Endothelial cell of umbilical vein (primary cell): ENCODE measurements at regions not wholly inside any gene's neighbourhood (a gene's known extent, or its start where the extent isn't known, plus 50 kb on each side); places are given as distances from the start of the nearest gene placed in this dataset.

ENCODE experiments used
- BruUV-seq: library from RNA; stranded (reverse); fragments of 400-500 nt; replicated peaks from 2 replicates; lab custom pipeline; 2021; lab: Mats Ljungman, UMichigan
- CTCF ChIA-PET: fragments of 300-600, 350-600 bp; sonication (Branson Sonifier 250); formaldehyde crosslinking; loops from one replicate; lab custom pipeline; 2021; ENCODE audit warnings: antibody characterized with exemption, inconsistent platforms; lab: Charles Lee
- POLR2A ChIA-PET: fragments of 300-600, 350-600 bp; sonication (Branson Sonifier 250); formaldehyde crosslinking; loops from one replicate; lab custom pipeline; 2021; ENCODE audit warnings: antibody characterized with exemption, inconsistent platforms; lab: Charles Lee
- DNase-seq: peaks from one replicate; pipeline ENCODE4 v3.0.0-alpha.2; 2011; ENCODE audit warnings: low read depth, low spot score
- FAIRE-seq: peaks from 2 replicates; lab custom pipeline; 2011; peaks lifted over from hg19 to GRCh38; lab: Jason Lieb, UNC
- H2AFZ ChIP-seq: 2 replicates; pipeline ENCODE4 v1.6.0; 2012; ENCODE audit warnings: low read depth, low read length, control low read depth, inconsistent platforms
- H3K27ac ChIP-seq: 2 replicates; pipeline ENCODE4 v1.5.1; 2011; ENCODE audit warnings: low read depth, mild to moderate bottlenecking, control low read depth, low read length, moderate library complexity; ENCODE audit not compliant: insufficient read depth
- H3K27me3 ChIP-seq, 2 experiments: 2 replicates each; pipeline versions ENCODE4 v1.6.0 to v1.6.1; 2011; ENCODE audit warnings: low read length in 2 of 2, mixed read lengths in 1 of 2; ENCODE audit not compliant: control insufficient read depth in 2 of 2, insufficient read depth in 2 of 2
- H3K36me3 ChIP-seq, 2 experiments: 2 replicates in 1 of 2; 3 replicates in 1 of 2; pipeline ENCODE4 v1.5.1; 2011; ENCODE audit warnings: low read length in 2 of 2, mild to moderate bottlenecking in 1 of 2, moderate library complexity in 1 of 2; ENCODE audit not compliant: control insufficient read depth in 2 of 2, insufficient read depth in 2 of 2; ENCODE audit errors: extremely low read depth in 1 of 2
- H3K4me1 ChIP-seq: 3 replicates; pipeline ENCODE4 v1.5.1; 2011; ENCODE audit warnings: mild to moderate bottlenecking, low read length; ENCODE audit not compliant: control insufficient read depth, insufficient read depth; ENCODE audit errors: extremely low read depth
- H3K4me2 ChIP-seq: 2 replicates; pipeline ENCODE4 v1.6.1; 2011; ENCODE audit warnings: low read length, control low read depth, mixed read lengths; ENCODE audit not compliant: insufficient read depth
- H3K4me3 ChIP-seq, 3 experiments: fragments of 200-600 bp in 1 of 3; sonication (generic), shearing (Covaris generic) in 1 of 3; replicated peaks in 1 of 3; 2 replicates each; pipeline ENCODE4 v1.5.1; 2011 to 2016; ENCODE audit warnings: control low read depth in 3 of 3, low read length in 3 of 3, mild to moderate bottlenecking in 2 of 3, inconsistent platforms in 1 of 3, low read depth in 1 of 3, moderate library complexity in 1 of 3; ENCODE audit not compliant: insufficient read depth in 1 of 3
- H3K79me2 ChIP-seq: 2 replicates; pipeline ENCODE4 v1.6.0; 2012; ENCODE audit warnings: low read length, inconsistent platforms; ENCODE audit not compliant: control insufficient read depth, insufficient read depth
- H3K9ac ChIP-seq: replicated peaks from 2 replicates; pipeline ENCODE3; 2011; ENCODE audit warnings: low read length, control low read depth; ENCODE audit not compliant: insufficient read depth; ENCODE audit errors: extremely low read depth
- H3K9me1 ChIP-seq: replicated peaks from 3 replicates; pipeline ENCODE4 v1.6.0; 2011; ENCODE audit warnings: mild to moderate bottlenecking, low read length; ENCODE audit not compliant: control insufficient read depth, insufficient read depth; ENCODE audit errors: extremely low read depth
- H3K9me3 ChIP-seq: replicated peaks from 2 replicates; pipeline ENCODE4 v1.5.1; 2012; ENCODE audit warnings: low read length, inconsistent platforms; ENCODE audit not compliant: control insufficient read depth, insufficient read depth
- H4K20me1 ChIP-seq: replicated peaks from 2 replicates; pipeline ENCODE3; 2011; ENCODE audit warnings: mild to moderate bottlenecking, low read length; ENCODE audit not compliant: control insufficient read depth, insufficient read depth; ENCODE audit errors: extremely low read depth
- GATA2 ChIP-seq: IDR thresholded peaks from 2 replicates; pipeline ENCODE4 v1.7.0; 2011; ENCODE audit warnings: low read depth, mild to moderate bottlenecking, moderate library complexity, mixed read lengths, low read length; ENCODE audit not compliant: insufficient read length, insufficient read depth
- MAX ChIP-seq: IDR thresholded peaks from 2 replicates; pipeline ENCODE4 v1.6.1; 2011; ENCODE audit not compliant: insufficient read depth, insufficient read length
- POLR2AphosphoS5 ChIP-seq: IDR thresholded peaks from 2 replicates; pipeline ENCODE4 v1.6.1; 2012; ENCODE audit warnings: low read depth, mild to moderate bottlenecking, control low read depth, low read length, moderate library complexity; ENCODE audit not compliant: insufficient read depth
- dilution Hi-C: fragments of 300-500 bp; cut with MboI; formaldehyde crosslinking; loops from one replicate; pipeline ENCODE4 v1.15.0; 2019; ENCODE audit warnings: low sequenced_read_pairs; ENCODE audit not compliant: extremely low pct_ligation_motif_present
- intact Hi-C: fragments of 100-400 bp; cut with micrococcal nuclease; formaldehyde crosslinking; loops from one replicate; pipeline ENCODE4 v1.10.0; 2022

GRCh38 chr3:118799303-118799702, 235.3 kb downstream of the IGSF11 start:
- no peak for TF ChIP-seq GATA2
- no peak for TF ChIP-seq POLR2AphosphoS5
- Histone ChIP-seq H3K4me3 (no peak overlapping the region), H4K20me1 (no peaks in the 10 kb centered on the region), H3K27me3 (no peaks in the 10 kb centered on the region), H3K9me3 (no peaks in the 10 kb centered on the region), H3K4me1 (no peaks in the 10 kb centered on the region), H3K27ac (no peak overlapping the region), H3K9ac (no peak overlapping the region), H3K36me3 (no peaks in the 10 kb centered on the region), H3K9me1 (no peaks in the 10 kb centered on the region), H3K79me2 (no peaks in the 10 kb centered on the region), H3K4me2 (no peak overlapping the region), H2AFZ (no peak overlapping the region)
- ChIA-PET POLR2A (no interaction called here), CTCF (interaction anchor here (0.9 kb wide), 1 partner anchor 18 kb away, joined by 3 read pairs; no protein-coding TSS in a partner anchor)
- no peak for DNase-seq
- dilution Hi-C loops, result no loop called here
- BruUV-seq, result no TSS peak
- intact Hi-C loops, result no loop called here
- no peak for FAIRE-seq

GRCh38 chr3:118801899-118802298, 232.7 kb downstream of the IGSF11 start:
- ChIA-PET CTCF (no interaction called here), POLR2A (no interaction called here)
- dilution Hi-C loops, result no loop called here
- Histone ChIP-seq H2AFZ (no peak overlapping the region), H3K9ac (no peak overlapping the region), H3K9me3 (no peaks in the 10 kb centered on the region), H3K4me1 (no peaks in the 10 kb centered on the region), H3K36me3 (no peaks in the 10 kb centered on the region), H3K27me3 (no peaks in the 10 kb centered on the region), H3K4me2 (no peak overlapping the region), H3K79me2 (no peaks in the 10 kb centered on the region), H4K20me1 (no peaks in the 10 kb centered on the region), H3K27ac (no peak overlapping the region), H3K4me3 (no peak overlapping the region), H3K9me1 (no peaks in the 10 kb centered on the region)
- DNase-seq (no peak), FAIRE-seq (no peak)
- intact Hi-C loops, result no loop called here
- TF ChIP-seq MAX, result no peak
- BruUV-seq, result no TSS peak
